Fibroblast of pulmonary artery (primary cell): ENCODE measurements at regions not wholly inside any gene's neighbourhood (a gene's known extent, or its start where the extent isn't known, plus 50 kb on each side); places are given as distances from the start of the nearest gene placed in this dataset.
A peak's percentile ranks its signal among the peaks of the same experiment; 100 is the strongest.

Experiments
- DNase-seq: peaks from one replicate; pipeline ENCODE4 v3.0.0-alpha.2; 2010; ENCODE audit warnings: low read depth
- H3K4me3 ChIP-seq: replicated peaks from 2 replicates; pipeline ENCODE4 v1.5.1; 2011; ENCODE audit warnings: low read depth, mild to moderate bottlenecking, control low read depth, low read length, moderate library complexity
- TF ChIP-seq, protein P1 (sequence below): IDR thresholded peaks from 2 replicates; pipeline ENCODE4 v1.5.1; 2011; ENCODE audit warnings: mild to moderate bottlenecking, control low read depth, low read length, inconsistent platforms; ENCODE audit errors: missing control alignments

GRCh38 chr6:11644071-11644470 lies 106.5 kb downstream of the TMEM170B start:
- H3K4me3 ChIP-seq = no peak overlapping the region
- TF ChIP-seq, protein P1, sequence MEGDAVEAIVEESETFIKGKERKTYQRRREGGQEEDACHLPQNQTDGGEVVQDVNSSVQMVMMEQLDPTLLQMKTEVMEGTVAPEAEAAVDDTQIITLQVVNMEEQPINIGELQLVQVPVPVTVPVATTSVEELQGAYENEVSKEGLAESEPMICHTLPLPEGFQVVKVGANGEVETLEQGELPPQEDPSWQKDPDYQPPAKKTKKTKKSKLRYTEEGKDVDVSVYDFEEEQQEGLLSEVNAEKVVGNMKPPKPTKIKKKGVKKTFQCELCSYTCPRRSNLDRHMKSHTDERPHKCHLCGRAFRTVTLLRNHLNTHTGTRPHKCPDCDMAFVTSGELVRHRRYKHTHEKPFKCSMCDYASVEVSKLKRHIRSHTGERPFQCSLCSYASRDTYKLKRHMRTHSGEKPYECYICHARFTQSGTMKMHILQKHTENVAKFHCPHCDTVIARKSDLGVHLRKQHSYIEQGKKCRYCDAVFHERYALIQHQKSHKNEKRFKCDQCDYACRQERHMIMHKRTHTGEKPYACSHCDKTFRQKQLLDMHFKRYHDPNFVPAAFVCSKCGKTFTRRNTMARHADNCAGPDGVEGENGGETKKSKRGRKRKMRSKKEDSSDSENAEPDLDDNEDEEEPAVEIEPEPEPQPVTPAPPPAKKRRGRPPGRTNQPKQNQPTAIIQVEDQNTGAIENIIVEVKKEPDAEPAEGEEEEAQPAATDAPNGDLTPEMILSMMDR = no peak
- DNase-seq = no peak

GRCh38 chr6:11644601-11645000 lies 107.1 kb downstream of the TMEM170B start:
- no peak for DNase-seq
- TF ChIP-seq, protein P1 = no peak
- no peak overlapping the region for H3K4me3 ChIP-seq

DNA sequence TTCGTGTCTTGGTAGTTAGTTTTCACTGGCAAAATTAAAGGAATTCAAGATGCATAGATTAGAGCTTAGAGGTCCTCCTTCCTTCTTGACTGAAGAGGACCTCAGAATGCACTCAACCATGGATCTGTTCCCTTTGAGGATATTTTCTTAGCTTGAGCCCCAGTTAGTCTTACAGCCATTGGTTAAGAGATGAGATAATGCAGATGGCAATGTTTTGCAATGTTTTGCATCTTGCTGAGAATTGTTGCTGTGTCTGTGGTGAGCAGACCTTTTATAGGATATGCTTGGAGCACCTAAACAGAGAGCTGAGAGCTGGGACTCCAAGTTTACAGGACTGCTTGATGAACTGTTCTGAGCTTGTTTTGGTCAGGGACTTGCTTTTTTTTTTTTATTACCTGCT lies 107.5 kb downstream of the TMEM170B start:
- peak; percentile 67 for DNase-seq
- H3K4me3 ChIP-seq = no peak overlapping the region
- TF ChIP-seq, protein P1 = no peak

GRCh38 chr6:11648436-11648775 lies 110.9 kb downstream of the TMEM170B start:
- TF ChIP-seq, protein P1 = no peak
- H3K4me3 ChIP-seq = no peak overlapping the region
- no peak for DNase-seq

DNA sequence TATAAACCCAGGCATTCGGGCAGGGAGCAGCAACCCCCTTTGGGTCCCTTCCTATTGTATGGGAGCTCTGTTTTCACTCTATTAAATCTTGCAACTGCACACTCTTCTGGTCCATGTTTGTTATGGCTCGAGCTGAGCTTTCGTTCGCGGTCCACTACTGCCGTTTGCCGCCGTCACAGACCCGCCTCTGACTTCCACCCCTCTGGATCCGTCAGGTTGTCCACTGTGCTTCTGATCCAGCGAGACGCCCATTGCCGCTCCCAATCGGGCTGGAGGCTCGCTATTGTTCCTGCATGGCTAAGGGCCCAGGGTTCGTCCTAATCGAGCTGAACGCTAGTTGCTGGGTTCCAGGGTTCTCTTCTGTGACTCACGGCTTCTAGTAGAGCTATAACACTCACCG lies 111.3 kb downstream of the TMEM170B start:
- no peak for DNase-seq
- no peak overlapping the region for H3K4me3 ChIP-seq
- TF ChIP-seq, protein P1 = no peak

GRCh38 chr6:11650025-11650696 lies 112.6 kb downstream of the TMEM170B start:
- DNase-seq = peak; percentile 97
- TF ChIP-seq, protein P1 = no peak
- H3K4me3 ChIP-seq = no peak overlapping the region

DNA sequence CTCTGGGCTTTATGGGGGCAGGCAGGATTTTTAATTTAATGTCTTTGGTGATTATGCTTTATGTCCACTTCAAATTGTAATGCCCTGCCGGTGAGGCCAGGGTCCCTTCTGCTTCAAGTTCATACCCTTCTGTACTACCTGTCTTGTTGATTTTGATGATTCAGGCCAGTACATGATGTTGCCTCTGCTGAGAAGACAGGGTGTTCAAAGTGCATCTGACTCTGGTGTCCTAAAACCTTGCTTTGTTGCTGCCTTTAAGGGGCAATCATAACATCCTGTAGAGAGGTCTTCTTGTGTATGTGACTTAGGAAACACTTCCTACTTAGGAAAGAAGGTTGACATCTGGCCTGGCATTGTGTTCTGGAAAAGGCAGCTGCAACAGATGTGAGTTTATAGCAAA lies 113.2 kb downstream of the TMEM170B start:
- no peak overlapping the region for H3K4me3 ChIP-seq
- TF ChIP-seq, protein P1 = no peak
- DNase-seq = peak; percentile 60
